HG03280 (cell line): ENCODE measurements at regions not wholly inside any gene's neighbourhood (a gene's known extent, or its start where the extent isn't known, plus 50 kb on each side); places are given as distances from the start of the nearest gene placed in this dataset.
"Not testable (repeated sequence)": the region's sequence is repeated elsewhere in the genome, so short reads cannot be mapped to it uniquely, and the experiment has no call there.

Experiments
- ATAC-seq: cut with Tn5 transposase; IDR thresholded peaks from one replicate; pipeline ENCODE4 v1.9.1; 2021; ENCODE audit warnings: mild to moderate bottlenecking, moderate library complexity; ENCODE audit not compliant: unreplicated experiment

- no peak for ATAC-seq
These were observed 2326.6 kb upstream of the RAG2 start for GRCh38 chr11:38924644-38925043.

- ATAC-seq = no peak
These were observed 2302.2 kb upstream of the RAG2 start for GRCh38 chr11:38900211-38900610.

GRCh38 chr11:38894201-38894600, 2296.2 kb upstream of the RAG2 start:
- not testable (repeated sequence) for ATAC-seq

- ATAC-seq = no peak
These were observed 2286.3 kb upstream of the RAG2 start for GRCh38 chr11:38884145-38884865.

- no peak for ATAC-seq
These were observed 2269.3 kb upstream of the RAG2 start for GRCh38 chr11:38867338-38867737.

- no peak for ATAC-seq
These were observed 2267.9 kb upstream of the RAG2 start for GRCh38 chr11:38865922-38866321.

- no peak for ATAC-seq
These were observed 2245.0 kb upstream of the RAG2 start for GRCh38 chr11:38842991-38843390.

- no peak for ATAC-seq
These were observed 2241.0 kb upstream of the RAG2 start for GRCh38 chr11:38839071-38839470.

- ATAC-seq = no peak
These were observed 2237.9 kb upstream of the RAG2 start for GRCh38 chr11:38835966-38836365.

GRCh38 chr11:38824573-38824972, 2226.5 kb upstream of the RAG2 start:
- ATAC-seq = no peak

- not testable (repeated sequence) for ATAC-seq
These were observed 2223.8 kb upstream of the RAG2 start for GRCh38 chr11:38821786-38822185.

- ATAC-seq = no peak
These were observed 2221.9 kb upstream of the RAG2 start for GRCh38 chr11:38819981-38820380.

GRCh38 chr11:38818720-38819119, 2220.7 kb upstream of the RAG2 start:
- no peak for ATAC-seq

- ATAC-seq = no peak
These were observed 2216.6 kb upstream of the RAG2 start for GRCh38 chr11:38814670-38815069.

GRCh38 chr11:38809521-38809920, 2211.5 kb upstream of the RAG2 start:
- no peak for ATAC-seq

GRCh38 chr11:38796281-38796680, 2198.2 kb upstream of the RAG2 start:
- ATAC-seq = no peak

- ATAC-seq = no peak
These were observed 2197.0 kb upstream of the RAG2 start for GRCh38 chr11:38795027-38795426.

- ATAC-seq = peak; percentile 77
These were observed 2193.4 kb upstream of the RAG2 start for GRCh38 chr11:38791346-38791961.

- no peak for ATAC-seq
These were observed 2190.5 kb upstream of the RAG2 start for GRCh38 chr11:38788561-38788960.

GRCh38 chr11:38784164-38784563, 2186.1 kb upstream of the RAG2 start:
- no peak for ATAC-seq

GRCh38 chr11:38766796-38767195, 2168.8 kb upstream of the RAG2 start:
- no peak for ATAC-seq

GRCh38 chr11:38759394-38759793, 2161.4 kb upstream of the RAG2 start:
- ATAC-seq = no peak

- ATAC-seq = no peak
These were observed 2158.5 kb upstream of the RAG2 start for GRCh38 chr11:38756537-38756936.
